Vagina (tissue), 2 donors: ENCODE measurements at regions not wholly inside any gene's neighbourhood (a gene's known extent, or its start where the extent isn't known, plus 50 kb on each side); places are given as distances from the start of the nearest gene placed in this dataset.

Experiments used
- CTCF ChIP-seq, 3 experiments: fragments of 450-650 bp in 2 of 3; fragments of 200-600 bp in 1 of 3; sonication (generic) in 1 of 3; IDR thresholded peaks; one replicate each; pipeline ENCODE4 v1.5.1; 2017 to 2019; ENCODE audit warnings: antibody characterized with exemption in 3 of 3, mild to moderate bottlenecking in 2 of 3, moderate library complexity in 2 of 3
- POLR2A ChIP-seq, 2 donors: fragments of 450-650 bp; IDR thresholded peaks; one replicate each; pipeline ENCODE4 v1.6.1; 2017; ENCODE audit warnings: antibody characterized with exemption in 2 of 2, mild to moderate bottlenecking in 2 of 2, moderate library complexity in 2 of 2
- POLR2AphosphoS5 ChIP-seq, 2 donors: sonication (generic); formaldehyde crosslinking; IDR thresholded peaks; one replicate each; pipeline ENCODE4 v1.9.0; 2017; ENCODE audit warnings: antibody characterized with exemption in 2 of 2, mild to moderate bottlenecking in 2 of 2, low read depth in 1 of 2; ENCODE audit not compliant: insufficient read depth in 1 of 2

- TF ChIP-seq CTCF (IDR thresholded peaks at IDR 0.05) (no peak), POLR2AphosphoS5 (IDR thresholded peaks at IDR 0.05; ENCODE audit: insufficient read depth in 1 of 2, low read depth in 1 of 2) (peak in 1 of 2 donors; percentile 11), POLR2A (IDR thresholded peaks at IDR 0.05) (no peak)
Measured at GRCh38 chr4:145307120-145307519, 126.7 kb upstream of the OTUD4 start.
